ENCODE measurements at regions not wholly inside any gene's neighbourhood (a gene's known extent, or its start where the extent isn't known, plus 50 kb on each side); places are given as distances from the start of the nearest gene placed in this dataset.

- no peak for DNase-seq (ENCODE audit: extremely low read depth, low read depth)
Observed at GRCh38 chrX:39802354-39802753, 295.4 kb downstream of the BCOR start.

GRCh38 chrX:39802908-39803307 is 294.9 kb downstream of the BCOR start:
- DNase-seq (ENCODE audit: extremely low read depth, low read depth) = no peak

- DNase-seq (ENCODE audit: extremely low read depth, low read depth) = no peak
Observed at GRCh38 chrX:39805022-39805421, 292.7 kb downstream of the BCOR start.

- no peak for DNase-seq (ENCODE audit: extremely low read depth, low read depth)
Observed at GRCh38 chrX:39805825-39806224, 291.9 kb downstream of the BCOR start.

- DNase-seq (ENCODE audit: extremely low read depth, low read depth) = no peak
Observed at GRCh38 chrX:39808471-39808917, 289.3 kb downstream of the BCOR start.

GRCh38 chrX:39809331-39809730 is 288.4 kb downstream of the BCOR start:
- DNase-seq (ENCODE audit: extremely low read depth, low read depth) = no peak

GRCh38 chrX:39810901-39811300 is 286.9 kb downstream of the BCOR start:
- no peak for DNase-seq (ENCODE audit: extremely low read depth, low read depth)

GRCh38 chrX:39811376-39811775 is 286.4 kb downstream of the BCOR start:
- DNase-seq (ENCODE audit: extremely low read depth, low read depth) = no peak

GRCh38 chrX:39813631-39814277 is 284.0 kb downstream of the BCOR start:
- DNase-seq (ENCODE audit: extremely low read depth, low read depth) = no peak

GRCh38 chrX:39814391-39814790 is 283.4 kb downstream of the BCOR start:
- peak; percentile 41 for DNase-seq (ENCODE audit: extremely low read depth, low read depth)

- no peak for DNase-seq (ENCODE audit: extremely low read depth, low read depth)
Observed at GRCh38 chrX:39815631-39816030, 282.1 kb downstream of the BCOR start.

GRCh38 chrX:39816871-39817731 is 280.7 kb downstream of the BCOR start:
- DNase-seq (ENCODE audit: extremely low read depth, low read depth) = no peak

GRCh38 chrX:39817754-39818470 is 279.8 kb downstream of the BCOR start:
- no peak for DNase-seq (ENCODE audit: extremely low read depth, low read depth)

GRCh38 chrX:39818750-39819149 is 279.0 kb downstream of the BCOR start:
- no peak for DNase-seq (ENCODE audit: extremely low read depth, low read depth)

GRCh38 chrX:39819921-39820849 is 277.6 kb downstream of the BCOR start:
- no peak for DNase-seq (ENCODE audit: extremely low read depth, low read depth)

- no peak for DNase-seq (ENCODE audit: extremely low read depth, low read depth)
Observed at GRCh38 chrX:39820938-39821708, 276.6 kb downstream of the BCOR start.

- no peak for DNase-seq (ENCODE audit: extremely low read depth, low read depth)
Observed at GRCh38 chrX:39821709-39822095, 276.1 kb downstream of the BCOR start.

GRCh38 chrX:39822133-39822748 is 275.5 kb downstream of the BCOR start:
- DNase-seq (ENCODE audit: extremely low read depth, low read depth) = no peak

- no peak for DNase-seq (ENCODE audit: extremely low read depth, low read depth)
Observed at GRCh38 chrX:39823424-39823823, 274.3 kb downstream of the BCOR start.

All from NCI-H460 (cell line).